Stimulated activated naive CD4-positive, alpha-beta T cell treated with Interleukin-2 at 50 U/mL for 16 hours (primary cell): ENCODE measurements at regions not wholly inside any gene's neighbourhood (a gene's known extent, or its start where the extent isn't known, plus 50 kb on each side); places are given as distances from the start of the nearest gene placed in this dataset.

Experiments used
- DNase-seq: peaks from one replicate; lab custom pipeline; 2025; lab: John Stamatoyannopoulos, UW

DNA sequence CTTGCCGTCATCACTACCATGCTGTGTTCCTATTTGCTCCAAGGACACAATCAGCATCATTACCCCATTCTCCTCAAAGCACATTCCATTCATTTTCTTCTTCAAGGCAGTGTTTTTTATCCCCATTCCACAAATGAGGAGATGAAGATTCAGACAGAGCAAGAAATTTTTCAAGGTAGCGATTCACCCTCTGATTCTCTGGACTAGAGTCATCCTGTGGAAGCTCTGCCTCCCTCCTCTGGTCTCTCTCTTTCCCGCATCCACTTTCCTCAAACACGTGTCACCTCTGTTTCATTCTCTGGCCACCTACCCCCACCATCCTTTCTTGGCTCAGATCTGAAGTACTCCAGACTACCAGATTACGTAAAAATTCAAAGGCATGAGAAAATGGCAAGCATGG is 297.9 kb downstream of the SOX11 start:
- no peak for DNase-seq

GRCh38 chr2:5991305-5991968 is 299.3 kb downstream of the SOX11 start:
- DNase-seq, result no peak

GRCh38 chr2:5995832-5996231 is 303.6 kb downstream of the SOX11 start:
- DNase-seq, result no peak

- no peak for DNase-seq
Measured at GRCh38 chr2:6008186-6008585, 316.0 kb downstream of the SOX11 start.

DNA sequence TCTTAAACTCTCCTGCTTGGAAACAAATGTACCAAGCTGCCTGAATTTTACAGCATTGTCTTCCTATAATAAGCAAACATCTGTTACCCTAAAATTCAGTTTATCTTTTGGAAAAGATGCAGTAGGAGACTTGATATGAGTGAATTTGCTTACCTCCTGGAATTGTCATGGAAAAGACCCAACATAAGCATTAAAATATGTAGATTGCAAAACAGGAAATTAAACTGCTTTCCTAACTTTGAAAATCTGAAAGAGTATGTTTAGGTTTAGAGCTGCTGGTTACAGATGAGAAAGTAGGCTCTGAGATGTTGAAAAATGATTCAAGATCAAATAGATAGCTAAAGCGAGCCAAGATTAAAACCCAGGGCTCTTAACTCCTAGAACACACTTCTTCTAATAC is 316.5 kb downstream of the SOX11 start:
- no peak for DNase-seq

- no peak for DNase-seq
Measured at GRCh38 chr2:6010163-6010562, 318.0 kb downstream of the SOX11 start.

DNA sequence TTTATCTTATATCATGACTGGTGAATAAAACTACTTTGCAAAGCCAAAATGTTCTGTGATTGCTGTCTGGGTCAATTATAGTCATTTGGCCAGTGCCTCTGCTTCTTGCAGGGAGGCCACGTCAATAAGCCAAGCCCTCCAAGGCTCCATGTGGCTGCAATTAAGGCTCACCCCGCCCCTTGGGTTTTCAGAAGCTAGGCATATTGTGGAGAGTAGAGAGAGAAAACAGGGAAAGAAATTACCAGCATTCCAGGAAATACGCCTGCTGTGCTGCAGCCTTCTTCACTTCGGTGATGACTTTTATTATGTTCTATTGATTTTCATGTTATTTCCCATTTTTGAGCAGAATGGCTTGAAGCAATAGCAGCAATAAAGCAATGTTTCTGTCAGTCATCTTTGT is 319.7 kb downstream of the SOX11 start:
- DNase-seq, result no peak

- no peak for DNase-seq
Measured at GRCh38 chr2:6017736-6018286, 325.6 kb downstream of the SOX11 start.

DNA sequence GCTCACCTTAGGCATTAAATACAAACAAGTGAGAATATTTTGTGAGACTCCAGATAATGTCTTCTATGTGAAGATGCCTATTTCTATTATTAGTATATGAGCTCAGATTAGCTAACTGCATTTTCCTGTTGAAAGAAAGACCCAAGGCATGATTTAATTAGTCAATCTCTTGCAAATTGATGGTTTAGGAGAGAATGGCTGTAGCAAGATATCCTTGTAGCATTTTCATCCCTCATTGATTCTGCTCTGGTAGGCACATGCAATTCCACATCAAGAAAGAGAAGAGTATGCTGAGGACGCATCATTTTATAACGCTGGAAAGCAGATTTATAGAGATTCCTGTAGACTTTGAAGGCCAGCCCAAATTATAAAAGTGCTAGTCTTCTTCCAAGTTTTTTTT is 332.0 kb downstream of the SOX11 start:
- no peak for DNase-seq

- DNase-seq, result no peak
Measured at GRCh38 chr2:6024784-6025183, 332.6 kb downstream of the SOX11 start.

DNA sequence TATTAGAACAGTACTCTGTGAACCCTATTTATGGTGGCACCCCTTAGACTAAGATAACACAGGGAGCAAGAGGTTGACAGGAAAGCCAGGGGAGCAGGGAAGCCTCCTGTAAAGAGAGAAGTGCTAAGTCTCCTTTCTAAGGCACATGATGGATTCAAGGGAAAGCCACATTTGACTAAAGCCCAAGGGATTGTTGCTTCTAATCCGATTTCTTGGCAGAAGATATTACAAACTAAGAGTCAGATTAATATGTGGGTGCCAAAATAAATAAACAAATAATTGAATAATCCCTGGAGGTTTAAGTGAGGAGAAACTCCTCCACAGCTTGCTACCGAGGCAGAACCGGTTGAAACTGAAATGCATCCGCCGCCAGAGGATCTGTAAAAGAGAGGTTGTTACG is 333.2 kb downstream of the SOX11 start:
- no peak for DNase-seq

DNA sequence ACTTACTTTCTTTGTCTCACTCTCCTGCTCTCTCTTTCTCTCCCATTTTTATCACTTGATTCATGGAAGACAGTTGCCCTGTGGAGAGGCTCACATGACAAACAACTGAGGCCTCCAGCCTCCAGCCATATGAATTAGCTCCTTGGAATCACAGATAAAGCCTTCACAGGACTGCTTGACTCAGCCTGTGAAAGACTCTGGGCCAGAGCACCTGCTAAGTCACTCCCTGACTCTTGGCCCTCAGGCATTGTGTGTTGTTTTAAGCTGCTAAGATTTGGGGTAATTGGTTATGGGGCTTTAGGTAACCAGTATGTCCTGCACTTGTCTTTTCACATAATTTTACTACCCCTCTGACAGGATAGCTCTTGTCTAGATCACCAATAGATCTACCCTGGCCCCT is 334.9 kb downstream of the SOX11 start:
- no peak for DNase-seq

DNA sequence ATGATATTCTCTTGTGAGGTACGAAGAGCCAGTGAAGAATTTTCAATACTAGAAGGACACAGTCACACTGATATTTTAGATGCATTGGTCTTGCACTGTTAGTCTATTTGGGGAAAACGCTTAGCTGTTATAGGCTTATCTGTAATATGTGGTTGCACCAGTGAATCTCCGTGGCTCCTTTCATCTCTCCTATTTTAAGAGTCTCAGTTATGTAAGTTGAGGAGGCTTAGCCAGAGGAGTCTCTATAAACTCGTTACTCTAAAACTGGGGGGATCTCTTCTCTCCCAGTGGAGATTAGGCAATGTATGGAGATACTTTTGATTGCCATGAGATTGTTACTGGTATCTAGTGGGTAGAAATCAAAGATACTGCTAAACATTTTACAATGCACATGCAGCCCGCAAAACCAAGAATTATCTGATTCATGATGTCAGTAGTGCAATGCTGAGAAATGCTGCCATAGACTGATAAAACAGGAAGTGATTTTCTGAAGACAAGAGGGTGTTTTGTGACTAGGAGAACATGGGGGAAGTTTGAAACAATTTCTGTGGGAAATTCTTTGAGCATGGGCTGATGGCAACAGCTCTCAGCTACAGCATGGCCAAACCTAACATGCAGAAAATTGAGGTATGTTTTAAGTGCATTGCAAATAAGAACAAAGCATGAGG is 339.1 kb downstream of the SOX11 start:
- DNase-seq, result no peak

GRCh38 chr2:6036211-6036610 is 344.0 kb downstream of the SOX11 start:
- DNase-seq, result no peak

DNA sequence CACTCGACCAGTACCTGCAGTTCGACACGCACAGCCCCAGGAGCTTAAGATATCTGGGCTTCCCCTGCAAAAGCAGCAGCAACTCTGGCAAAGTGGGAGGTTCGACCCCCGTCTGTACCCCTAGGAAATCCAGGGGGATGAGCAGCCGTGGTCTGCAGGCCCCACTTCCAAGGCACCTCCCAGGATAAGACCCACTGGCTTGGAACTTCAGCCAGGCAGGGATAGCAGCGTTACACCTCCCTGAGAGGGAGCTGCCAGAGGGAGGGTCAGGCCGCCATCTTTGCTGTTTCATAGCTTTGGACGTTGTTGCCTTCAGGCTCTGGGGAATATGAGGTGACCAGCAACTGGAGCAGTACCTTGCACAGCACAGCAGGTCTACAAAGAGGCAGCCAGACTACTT is 351.1 kb downstream of the SOX11 start:
- no peak for DNase-seq

GRCh38 chr2:6052649-6053048 is 360.5 kb downstream of the SOX11 start:
- no peak for DNase-seq

DNA sequence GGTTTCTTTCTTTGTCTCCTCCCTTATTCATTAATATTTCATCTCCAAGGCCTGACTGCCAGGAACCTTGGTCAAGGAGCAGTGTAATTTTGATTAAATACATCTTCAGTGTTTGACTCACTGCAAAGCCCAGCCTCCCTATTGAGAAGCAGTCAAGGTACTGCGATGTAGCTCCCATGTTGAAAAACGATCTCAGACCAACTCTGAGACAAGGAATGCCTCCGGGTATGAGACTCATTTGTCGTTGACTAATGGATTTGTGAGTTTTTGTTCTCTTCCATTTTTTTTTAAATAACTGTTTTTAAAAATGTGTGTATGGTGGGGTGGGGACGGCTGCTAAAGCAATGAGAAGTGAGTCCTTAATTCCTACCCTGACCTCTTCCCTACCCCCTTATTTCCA is 361.6 kb downstream of the SOX11 start:
- no peak for DNase-seq

DNA sequence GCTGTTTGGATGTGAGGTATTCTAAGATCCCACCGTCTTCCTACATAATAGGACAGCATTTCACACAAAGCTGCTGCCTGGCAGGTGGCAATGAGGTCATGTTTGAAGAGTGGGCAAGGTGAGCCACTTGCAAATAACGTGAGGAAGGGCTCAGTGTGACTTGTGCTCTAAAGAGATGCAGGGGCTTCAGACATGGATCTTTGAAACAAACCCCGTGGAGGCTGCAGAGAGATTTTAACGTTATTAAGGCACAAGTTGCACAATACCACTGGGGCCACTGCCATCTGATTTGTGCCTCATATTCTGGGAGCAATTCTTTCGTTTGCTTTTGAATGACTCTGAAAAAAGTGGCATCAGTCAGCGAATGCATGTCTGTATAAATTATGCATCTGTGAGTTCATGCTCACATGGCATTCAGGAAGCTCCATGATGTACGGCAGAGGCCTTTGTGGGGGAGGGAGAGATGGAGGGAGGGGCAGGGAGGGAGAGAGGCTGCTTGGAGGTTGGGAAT is 362.0 kb downstream of the SOX11 start:
- DNase-seq, result no peak

- DNase-seq, result no peak
Measured at GRCh38 chr2:6060992-6061663, 368.9 kb downstream of the SOX11 start.

DNA sequence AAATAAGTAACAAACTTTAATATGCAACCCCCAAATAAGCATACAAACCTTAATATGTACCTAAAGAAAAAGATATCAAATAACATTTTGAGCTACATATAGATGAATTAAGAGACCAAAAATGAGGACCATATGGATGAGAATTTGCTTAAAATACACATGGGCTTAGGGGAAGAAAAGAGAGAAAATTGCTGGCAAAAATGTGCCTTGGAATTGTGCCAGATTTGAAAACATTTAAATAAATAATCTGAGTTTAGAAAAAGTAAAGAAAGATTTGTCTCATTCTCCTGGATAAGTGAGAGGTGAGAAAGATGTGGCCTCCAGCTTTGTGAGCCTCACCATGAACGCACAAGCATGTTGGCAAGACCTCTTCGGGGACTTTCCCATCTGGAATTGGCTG is 372.6 kb downstream of the SOX11 start:
- no peak for DNase-seq

- no peak for DNase-seq
Measured at GRCh38 chr2:6065703-6066102, 373.5 kb downstream of the SOX11 start.

- DNase-seq, result no peak
Measured at GRCh38 chr2:6067089-6067488, 374.9 kb downstream of the SOX11 start.

DNA sequence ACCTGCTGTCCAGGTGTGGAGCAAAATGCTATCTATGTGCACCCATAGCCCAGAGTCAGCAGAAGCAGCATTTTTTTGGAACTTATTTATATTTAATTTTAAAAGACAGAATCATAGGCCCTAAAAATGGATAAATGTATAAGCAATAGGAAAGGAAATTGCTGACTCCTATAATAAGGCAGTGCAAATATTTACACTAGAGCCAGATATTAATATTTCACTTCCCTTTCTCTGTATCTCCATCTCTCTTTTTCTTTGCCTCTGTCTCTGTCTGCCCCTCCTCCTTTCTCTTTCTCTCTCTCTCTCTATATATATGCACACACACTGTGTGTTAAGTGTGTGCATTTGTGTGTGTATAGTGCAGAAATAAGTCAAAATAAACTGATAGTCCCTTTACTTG is 375.6 kb downstream of the SOX11 start:
- no peak for DNase-seq
